Bronchial epithelial cell (primary cell): ENCODE measurements at regions not wholly inside any gene's neighbourhood (a gene's known extent, or its start where the extent isn't known, plus 50 kb on each side); places are given as distances from the start of the nearest gene placed in this dataset.
A peak's percentile ranks its signal among the peaks of the same experiment; 100 is the strongest.

Experiments used
- DNase-seq: peaks from one replicate; pipeline ENCODE4 v3.0.0-alpha.2; 2010; ENCODE audit warnings: low read depth
- FAIRE-seq: peaks from 2 replicates; lab custom pipeline; 2011; peaks lifted over from hg19 to GRCh38; lab: Jason Lieb, UNC
- H3K27me3 ChIP-seq: 2 replicates; pipeline ENCODE4 v1.5.1; 2011; ENCODE audit warnings: low read length; ENCODE audit not compliant: control insufficient read depth, insufficient read depth
- H3K36me3 ChIP-seq: 2 replicates; pipeline ENCODE4 v1.5.1; 2011; ENCODE audit warnings: low read length; ENCODE audit not compliant: control insufficient read depth, insufficient read depth
- H3K4me3 ChIP-seq: 2 replicates; pipeline ENCODE4 v1.5.1; 2011; ENCODE audit warnings: mild to moderate bottlenecking, low read depth, low read length, control low read depth
- CTCF ChIP-seq: IDR thresholded peaks from 2 replicates; pipeline ENCODE4 v1.5.1; 2011; ENCODE audit warnings: mild to moderate bottlenecking, moderate library complexity, low read length, control low read depth, inconsistent platforms; ENCODE audit not compliant: insufficient read depth, severe bottlenecking

- Histone ChIP-seq H3K4me3 (no peak overlapping the region), H3K36me3 (no peaks in the 10 kb centered on the region), H3K27me3 (no peaks in the 10 kb centered on the region)
- no peak for TF ChIP-seq CTCF
- DNase-seq (no peak), FAIRE-seq (no peak)
These were observed 99.8 kb downstream of the TES start for GRCh38 chr7:116310141-116310540.

GRCh38 chr7:116311259-116311658, 100.9 kb downstream of the TES start:
- no peak for TF ChIP-seq CTCF
- Histone ChIP-seq H3K36me3 (no peaks in the 10 kb centered on the region), H3K4me3 (no peak overlapping the region), H3K27me3 (no peaks in the 10 kb centered on the region)
- FAIRE-seq (no peak), DNase-seq (no peak)

- DNase-seq (no peak), FAIRE-seq (no peak)
- TF ChIP-seq CTCF: no peak
- Histone ChIP-seq H3K36me3 (no peaks in the 10 kb centered on the region), H3K27me3 (no peaks in the 10 kb centered on the region), H3K4me3 (no peak overlapping the region)
These were observed 101.6 kb downstream of the TES start for GRCh38 chr7:116311816-116312471.

GRCh38 chr7:116315293-116315692, 105.0 kb downstream of the TES start:
- H3K36me3 ChIP-seq: no peaks in the 10 kb centered on the region
- FAIRE-seq: no peak
- H3K4me3 ChIP-seq: no peak overlapping the region
- peak; percentile 98 for DNase-seq
- no peaks in the 10 kb centered on the region for H3K27me3 ChIP-seq
- TF ChIP-seq CTCF: no peak

GRCh38 chr7:116315803-116316202, 105.5 kb downstream of the TES start:
- TF ChIP-seq CTCF: no peak
- no peaks in the 10 kb centered on the region for H3K36me3 ChIP-seq
- H3K27me3 ChIP-seq: no peaks in the 10 kb centered on the region
- DNase-seq (no peak), FAIRE-seq (no peak)
- H3K4me3 ChIP-seq: no peak overlapping the region
